CD4-positive, CD25-positive, alpha-beta regulatory T cell (primary cell): ENCODE measurements at regions not wholly inside any gene's neighbourhood (a gene's known extent, or its start where the extent isn't known, plus 50 kb on each side); places are given as distances from the start of the nearest gene placed in this dataset.
A peak's percentile ranks its signal among the peaks of the same experiment; 100 is the strongest.

ENCODE experiments used
- ATAC-seq, 2 donors: fragments of 150-1000 bp; cut with Tn5 transposase; one replicate each; pipeline ENCODE4 v1.10.0; 2021; ENCODE audit warnings: low read depth in 2 of 2, moderate number of reproducible peaks in 2 of 2, moderate library complexity in 1 of 2
- DNase-seq, 3 donors: peaks; one replicate each; pipeline versions ENCODE4 v3.0.0 to v3.0.0-alpha.2; 2012 to 2022; ENCODE audit warnings: mixed read lengths in 1 of 3
- H3K27ac ChIP-seq: one replicate; pipeline ENCODE4 v1.7.0; 2013; ENCODE audit warnings: mild to moderate bottlenecking, low read length; ENCODE audit not compliant: insufficient read depth, poor library complexity, severe bottlenecking
- H3K27me3 ChIP-seq: one replicate; pipeline ENCODE4 v1.7.0; 2013; ENCODE audit warnings: low read length; ENCODE audit not compliant: control insufficient read depth, insufficient read depth
- H3K36me3 ChIP-seq: one replicate; pipeline ENCODE4 v1.7.0; 2013; ENCODE audit warnings: mild to moderate bottlenecking, low read length, moderate library complexity; ENCODE audit not compliant: control insufficient read depth, insufficient read depth
- H3K4me1 ChIP-seq: 2 replicates; pipeline ENCODE4 v1.7.0; 2013; ENCODE audit warnings: mild to moderate bottlenecking, low read length; ENCODE audit not compliant: insufficient read depth, control insufficient read depth, poor library complexity, severe bottlenecking
- H3K4me3 ChIP-seq: one replicate; pipeline ENCODE4 v1.7.0; 2013; ENCODE audit warnings: low read depth, mild to moderate bottlenecking, low read length, moderate library complexity
- H3K9me3 ChIP-seq, 2 experiments: 1 replicate in 1 of 2; 2 replicates in 1 of 2; pipeline ENCODE4 v1.7.0; 2013; ENCODE audit warnings: low read length in 2 of 2, mild to moderate bottlenecking in 1 of 2, moderate library complexity in 1 of 2; ENCODE audit not compliant: control insufficient read depth in 2 of 2
- H3K27ac Mint-ChIP-seq, 3 donors: one replicate each; pipeline ENCODE4 v1.8.0; 2020 to 2022; ENCODE audit warnings: mild to moderate bottlenecking in 3 of 3, mixed read lengths in 3 of 3, moderate library complexity in 2 of 3
- H3K27me3 Mint-ChIP-seq: one replicate; pipeline ENCODE4 v1.8.0; 2022; ENCODE audit warnings: mild to moderate bottlenecking, mixed read lengths
- H3K36me3 Mint-ChIP-seq: one replicate; pipeline ENCODE4 v1.8.0; 2020; ENCODE audit warnings: mixed read lengths
- H3K4me1 Mint-ChIP-seq, 4 donors: one replicate each; pipeline ENCODE4 v1.8.0; 2020 to 2022; ENCODE audit warnings: mixed read lengths in 4 of 4, mild to moderate bottlenecking in 1 of 4
- H3K4me3 Mint-ChIP-seq, 4 donors: one replicate each; pipeline ENCODE4 v1.8.0; 2020 to 2022; ENCODE audit warnings: mild to moderate bottlenecking in 4 of 4, mixed read lengths in 4 of 4, moderate library complexity in 3 of 4
- H3K9me3 Mint-ChIP-seq, 7 donors: one replicate each; pipeline ENCODE4 v1.8.0; 2020 to 2022; ENCODE audit warnings: mixed read lengths in 7 of 7, mild to moderate bottlenecking in 3 of 7, moderate library complexity in 2 of 7

DNA sequence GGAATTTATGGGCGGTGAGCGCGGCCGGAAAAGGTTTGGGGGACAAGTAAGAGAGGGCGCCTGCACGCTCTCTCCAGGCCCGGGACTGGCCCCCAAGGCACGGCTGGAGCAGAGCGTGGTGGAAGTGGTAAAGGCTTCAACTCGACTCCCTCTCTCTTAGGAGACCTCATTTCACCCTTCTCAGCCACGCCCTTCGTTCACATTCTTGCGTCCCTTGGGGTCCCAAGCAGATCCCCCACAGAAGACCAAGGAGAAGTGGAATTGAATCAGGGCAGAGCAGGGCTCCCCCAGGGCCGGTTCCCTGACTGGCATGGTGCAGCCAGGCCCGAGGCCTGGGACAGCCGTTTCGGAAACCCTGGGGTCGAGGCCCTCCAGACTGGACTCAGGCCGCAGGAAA, 75.4 kb upstream of the POLG start:
- H3K4me1 ChIP-seq: peaks cover 53% of the 10 kb centered on the region
- peaks cover 52% of the 10 kb centered on the region for H3K27me3 ChIP-seq
- no peak overlapping the region for H3K27ac Mint-ChIP-seq
- no peak overlapping the region for H3K4me3 ChIP-seq
- no peak for ATAC-seq
- H3K4me1 Mint-ChIP-seq: peaks cover 5 to 55% (median 25%) of the 10 kb centered on the region in 4 donors
- peaks cover 98% of the 10 kb centered on the region for H3K27me3 Mint-ChIP-seq
- H3K36me3 Mint-ChIP-seq: peaks cover 4% of the 10 kb centered on the region
- no peaks in the 10 kb centered on the region for H3K9me3 ChIP-seq
- no peaks in the 10 kb centered on the region for H3K36me3 ChIP-seq
- no peak for DNase-seq
- H3K4me3 Mint-ChIP-seq: peak overlapping the region in 2 of 4 donors; percentile 13 to 35
- no peak overlapping the region for H3K27ac ChIP-seq
- peaks cover 0 to 8% (median 0%) of the 10 kb centered on the region in 7 donors for H3K9me3 Mint-ChIP-seq

DNA sequence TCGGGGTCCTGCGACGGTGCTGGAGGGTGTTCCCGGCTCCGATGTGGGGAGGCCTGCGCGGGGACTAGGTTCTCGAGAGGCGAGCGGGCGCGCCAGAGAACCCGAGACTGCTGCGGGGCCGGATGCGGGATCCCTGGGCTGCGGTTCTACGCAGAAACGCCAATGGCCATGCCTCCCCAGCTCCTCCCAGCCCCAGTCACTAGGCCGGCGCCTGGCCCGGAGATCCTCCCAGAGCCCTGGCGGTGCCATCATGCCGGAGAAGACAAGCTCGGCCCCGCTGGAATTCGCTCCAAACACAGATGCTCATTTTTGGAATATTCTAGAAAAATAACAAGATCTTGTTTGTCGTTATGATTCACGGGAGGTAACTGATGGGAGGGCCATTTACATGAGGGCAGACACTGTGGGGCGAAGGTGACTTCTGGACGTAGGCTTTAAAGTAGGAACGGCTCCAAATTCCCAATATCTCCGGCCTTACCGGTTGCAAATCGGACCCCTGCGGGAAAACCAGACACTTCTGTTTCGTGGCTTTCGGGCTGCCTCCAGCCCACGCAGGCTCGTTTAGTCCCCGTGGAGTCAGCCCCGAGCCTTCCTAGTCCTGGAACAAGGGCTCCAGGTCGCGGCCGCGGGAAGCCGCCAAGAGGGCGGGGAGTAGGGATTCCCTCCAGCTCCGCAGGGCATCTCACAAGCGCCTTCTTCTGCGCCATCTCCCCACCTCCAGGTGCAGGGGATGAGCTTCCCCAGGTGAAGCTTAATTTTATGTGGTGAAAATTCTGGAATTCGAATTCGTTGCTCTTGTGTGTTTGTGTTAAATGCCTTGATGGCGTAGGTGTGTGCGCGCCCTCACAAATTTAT, 74.8 kb upstream of the POLG start:
- peaks cover 0 to 6% (median 0%) of the 10 kb centered on the region in 7 donors for H3K9me3 Mint-ChIP-seq
- Histone ChIP-seq H3K4me3 (no peak overlapping the region), H3K27ac (no peak overlapping the region), H3K27me3 (peaks cover 54% of the 10 kb centered on the region), H3K4me1 (peaks cover 53% of the 10 kb centered on the region), H3K36me3 (no peaks in the 10 kb centered on the region), H3K9me3 (no peaks in the 10 kb centered on the region)
- ATAC-seq: no peak
- peak overlapping the region; percentile 38 to 94 (median 89) for H3K4me3 Mint-ChIP-seq
- H3K27me3 Mint-ChIP-seq: peaks cover 96% of the 10 kb centered on the region
- H3K36me3 Mint-ChIP-seq: peaks cover 4% of the 10 kb centered on the region
- no peak for DNase-seq
- no peak overlapping the region for H3K27ac Mint-ChIP-seq
- H3K4me1 Mint-ChIP-seq: peaks cover 5 to 55% (median 25%) of the 10 kb centered on the region in 4 donors

DNA sequence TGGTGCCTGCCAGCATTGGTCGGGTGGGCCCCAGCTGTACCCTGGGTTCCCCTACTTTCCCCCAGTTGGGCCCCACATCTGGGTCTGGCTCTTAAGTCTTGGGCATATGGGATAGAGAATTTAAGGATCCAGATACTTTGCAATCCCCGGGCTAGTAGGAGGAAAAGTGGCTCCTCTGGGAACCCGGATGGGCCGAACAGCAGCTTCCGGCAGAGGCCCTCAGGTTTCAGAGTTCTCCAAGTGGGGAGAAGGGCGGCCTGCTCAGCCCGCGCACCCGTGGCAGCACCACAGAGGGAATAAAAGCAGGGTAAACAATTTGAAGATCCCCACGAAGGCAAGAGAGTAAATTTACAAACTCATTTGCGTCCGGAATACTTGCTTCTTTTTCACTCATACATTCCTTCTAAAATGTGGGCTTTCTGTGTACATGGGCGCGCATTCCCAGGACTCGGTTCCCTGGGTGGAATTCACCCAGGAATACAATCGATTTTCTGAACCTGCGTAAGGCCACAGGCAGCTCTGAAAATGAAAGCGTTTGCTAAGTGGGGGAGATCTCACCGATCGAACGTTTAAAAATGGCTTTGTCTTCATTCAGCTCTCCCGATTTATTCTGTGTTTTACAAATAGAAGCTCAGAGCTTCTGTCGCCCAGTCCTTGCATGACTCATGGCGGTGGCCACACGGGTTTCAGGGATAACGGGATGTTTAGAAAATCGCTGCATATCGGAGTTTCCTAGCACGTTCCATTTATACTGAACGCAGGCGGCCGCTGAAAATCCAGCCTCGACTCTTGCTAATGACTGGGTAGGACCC, 74.0 kb upstream of the POLG start:
- H3K4me1 Mint-ChIP-seq: peaks cover 5 to 55% (median 25%) of the 10 kb centered on the region in 4 donors
- ATAC-seq: no peak
- Histone ChIP-seq H3K27ac (no peak overlapping the region), H3K4me1 (peaks cover 53% of the 10 kb centered on the region), H3K27me3 (peaks cover 54% of the 10 kb centered on the region), H3K4me3 (peak overlapping the region; percentile 80), H3K36me3 (no peaks in the 10 kb centered on the region), H3K9me3 (no peaks in the 10 kb centered on the region)
- H3K27ac Mint-ChIP-seq: no peak overlapping the region
- H3K9me3 Mint-ChIP-seq: peaks cover 0 to 6% (median 0%) of the 10 kb centered on the region in 7 donors
- peak overlapping the region; percentile 38 to 94 (median 89) for H3K4me3 Mint-ChIP-seq
- DNase-seq: no peak
- peaks cover 4% of the 10 kb centered on the region for H3K36me3 Mint-ChIP-seq
- peaks cover 96% of the 10 kb centered on the region for H3K27me3 Mint-ChIP-seq

DNA sequence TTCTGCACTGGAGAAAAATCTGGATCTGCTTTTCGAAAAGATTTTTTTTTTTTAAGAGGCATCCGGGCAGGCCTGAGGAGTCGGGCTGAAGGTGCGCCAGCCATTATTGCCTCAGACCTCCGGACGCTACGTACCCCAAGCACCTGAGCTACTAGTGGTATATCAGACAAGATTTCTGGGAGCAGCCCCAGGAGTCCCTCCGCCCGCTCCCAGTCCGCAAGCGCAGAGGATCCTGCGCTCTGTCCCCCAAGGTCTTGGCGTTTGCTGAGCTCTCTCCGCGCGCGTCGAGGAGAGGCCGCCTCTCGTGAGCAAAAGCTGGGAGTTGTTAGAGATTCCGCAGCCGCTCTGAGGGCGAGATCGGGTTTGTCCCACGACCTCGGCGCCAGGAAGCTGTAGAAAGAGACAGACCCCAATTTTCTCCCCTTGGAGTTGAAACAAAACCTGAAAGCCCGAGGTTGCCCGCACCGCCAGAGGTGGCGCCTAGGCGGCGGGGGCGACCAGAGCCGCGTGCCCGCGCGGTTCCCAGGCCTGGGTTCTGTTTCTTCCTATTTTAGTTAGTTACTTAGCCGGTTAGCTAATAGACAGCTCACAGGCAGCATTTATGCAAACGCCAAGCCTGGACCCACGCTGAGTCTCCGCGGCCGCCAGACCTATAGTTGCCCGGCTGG, 72.5 kb upstream of the POLG start:
- H3K27ac ChIP-seq: no peak overlapping the region
- Mint-ChIP-seq H3K36me3 (no peaks in the 10 kb centered on the region), H3K4me1 (peaks cover 5 to 51% (median 25%) of the 10 kb centered on the region in 4 donors), H3K27ac (no peak overlapping the region), H3K4me3 (peak overlapping the region; percentile 44 to 60 (median 58)), H3K9me3 (peaks cover 0 to 4% (median 0%) of the 10 kb centered on the region in 7 donors), H3K27me3 (peaks cover 96% of the 10 kb centered on the region)
- ATAC-seq: no peak
- H3K36me3 ChIP-seq: no peaks in the 10 kb centered on the region
- DNase-seq: no peak
- H3K4me3 ChIP-seq: no peak overlapping the region
- peaks cover 52% of the 10 kb centered on the region for H3K4me1 ChIP-seq
- peaks cover 53% of the 10 kb centered on the region for H3K27me3 ChIP-seq
- H3K9me3 ChIP-seq: no peaks in the 10 kb centered on the region

DNA sequence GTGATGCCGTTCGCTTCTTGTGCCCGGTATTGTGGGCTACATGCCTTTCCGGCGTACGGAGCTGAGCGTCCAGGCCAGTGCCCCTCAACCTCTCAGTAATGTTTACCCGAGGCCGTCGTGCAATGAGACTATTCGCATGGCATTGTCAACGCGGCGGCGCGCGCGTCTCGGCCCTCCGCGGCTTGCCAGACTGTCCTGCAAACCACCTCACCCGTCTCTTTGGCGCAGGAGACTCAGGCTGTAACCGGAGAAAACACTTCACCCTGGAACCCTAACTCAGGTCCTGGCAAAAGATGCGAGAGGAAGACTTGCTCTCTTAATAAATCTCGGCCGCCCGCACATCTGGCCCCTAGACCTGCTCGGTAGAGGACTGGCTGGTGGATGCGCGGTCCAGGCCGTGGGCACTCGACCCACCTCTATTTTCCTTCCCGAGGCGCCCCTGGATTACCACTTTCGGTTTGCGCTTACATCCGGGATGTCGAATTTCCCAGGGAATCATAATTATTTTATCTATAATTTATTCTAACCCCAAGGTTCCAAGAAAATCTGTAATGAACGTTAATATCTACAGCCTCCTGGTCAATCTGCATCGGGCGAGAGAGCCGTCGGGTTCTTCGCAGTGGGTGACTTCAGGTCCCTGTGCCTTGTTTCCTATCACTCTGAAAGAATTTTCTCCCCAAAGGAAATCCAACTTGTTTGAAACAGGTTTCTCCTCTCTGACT, 71.8 kb upstream of the POLG start:
- no peak overlapping the region for H3K27ac ChIP-seq
- no peaks in the 10 kb centered on the region for H3K9me3 ChIP-seq
- Mint-ChIP-seq H3K4me3 (peak overlapping the region; percentile 44 to 64 (median 58)), H3K36me3 (no peaks in the 10 kb centered on the region), H3K27me3 (peaks cover 96% of the 10 kb centered on the region), H3K4me1 (peaks cover 5 to 50% (median 25%) of the 10 kb centered on the region in 4 donors), H3K27ac (no peak overlapping the region), H3K9me3 (peaks cover 0 to 4% (median 0%) of the 10 kb centered on the region in 7 donors)
- H3K36me3 ChIP-seq: no peaks in the 10 kb centered on the region
- peaks cover 46% of the 10 kb centered on the region for H3K4me1 ChIP-seq
- ATAC-seq: no peak
- H3K4me3 ChIP-seq: no peak overlapping the region
- no peak for DNase-seq
- H3K27me3 ChIP-seq: peaks cover 56% of the 10 kb centered on the region

DNA sequence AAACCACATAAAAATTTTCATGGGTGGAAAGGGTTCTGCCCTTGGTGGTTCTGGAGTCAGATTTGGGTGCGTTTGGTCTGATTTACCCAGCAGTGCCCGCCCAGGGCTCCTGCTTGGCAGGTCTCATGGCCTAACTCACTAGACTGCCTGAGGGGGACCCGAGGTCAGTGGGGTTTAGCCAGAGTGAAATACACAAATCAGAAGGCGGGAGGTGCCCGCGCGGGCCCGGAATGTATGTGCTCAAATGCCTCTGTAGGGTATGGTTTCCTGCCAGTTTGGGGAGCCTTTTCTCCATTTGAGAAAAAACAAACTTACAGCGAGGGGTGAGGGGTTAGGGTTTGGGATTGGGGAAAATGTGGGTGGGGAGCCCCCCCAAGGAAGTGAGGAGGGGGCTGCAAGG, 70.9 kb upstream of the POLG start:
- H3K4me3 Mint-ChIP-seq: peak overlapping the region in 1 of 4 donors; percentile 17
- no peaks in the 10 kb centered on the region for H3K9me3 ChIP-seq
- peaks cover 96% of the 10 kb centered on the region for H3K27me3 Mint-ChIP-seq
- H3K4me1 ChIP-seq: peaks cover 38% of the 10 kb centered on the region
- no peaks in the 10 kb centered on the region for H3K36me3 Mint-ChIP-seq
- peaks cover 5 to 49% (median 24%) of the 10 kb centered on the region in 4 donors for H3K4me1 Mint-ChIP-seq
- no peak for ATAC-seq
- no peak overlapping the region for H3K27ac Mint-ChIP-seq
- no peak overlapping the region for H3K27ac ChIP-seq
- H3K9me3 Mint-ChIP-seq: peaks cover 0 to 5% (median 0%) of the 10 kb centered on the region in 7 donors
- H3K4me3 ChIP-seq: no peak overlapping the region
- no peak for DNase-seq
- peaks cover 56% of the 10 kb centered on the region for H3K27me3 ChIP-seq
- H3K36me3 ChIP-seq: no peaks in the 10 kb centered on the region

DNA sequence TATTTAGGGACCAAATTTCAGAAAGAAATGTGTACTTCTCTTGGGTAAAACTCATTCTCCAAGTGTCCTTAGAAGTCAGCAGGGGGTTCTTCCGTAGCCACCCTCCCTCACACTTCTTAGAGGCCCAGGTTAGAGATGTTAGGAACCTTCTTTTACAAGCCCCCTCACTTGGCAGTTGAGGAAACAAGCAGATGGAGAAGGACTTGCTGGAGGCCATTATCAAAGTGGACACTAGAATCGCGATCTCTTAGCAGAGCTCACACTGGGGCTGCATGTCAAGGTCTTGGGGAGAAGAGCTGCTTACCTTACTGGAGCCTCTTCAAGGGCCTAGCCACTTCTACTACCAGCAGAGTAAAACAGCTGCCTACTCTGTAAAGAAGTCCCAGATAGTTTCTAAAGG, 69.4 kb upstream of the POLG start:
- ATAC-seq: no peak
- H3K36me3 Mint-ChIP-seq: no peaks in the 10 kb centered on the region
- no peak overlapping the region for H3K4me3 Mint-ChIP-seq
- H3K27me3 Mint-ChIP-seq: peaks cover 85% of the 10 kb centered on the region
- H3K4me1 Mint-ChIP-seq: peaks cover 5 to 42% (median 20%) of the 10 kb centered on the region in 4 donors
- H3K27ac Mint-ChIP-seq: no peak overlapping the region
- Histone ChIP-seq H3K4me1 (peaks cover 45% of the 10 kb centered on the region), H3K9me3 (no peaks in the 10 kb centered on the region), H3K27me3 (peaks cover 53% of the 10 kb centered on the region), H3K36me3 (no peaks in the 10 kb centered on the region), H3K4me3 (no peak overlapping the region), H3K27ac (no peak overlapping the region)
- DNase-seq: no peak
- peaks cover 0 to 5% (median 0%) of the 10 kb centered on the region in 7 donors for H3K9me3 Mint-ChIP-seq
